ENCODE measurements at regions not wholly inside any gene's neighbourhood (a gene's known extent, or its start where the extent isn't known, plus 50 kb on each side); places are given as distances from the start of the nearest gene placed in this dataset.

DNA sequence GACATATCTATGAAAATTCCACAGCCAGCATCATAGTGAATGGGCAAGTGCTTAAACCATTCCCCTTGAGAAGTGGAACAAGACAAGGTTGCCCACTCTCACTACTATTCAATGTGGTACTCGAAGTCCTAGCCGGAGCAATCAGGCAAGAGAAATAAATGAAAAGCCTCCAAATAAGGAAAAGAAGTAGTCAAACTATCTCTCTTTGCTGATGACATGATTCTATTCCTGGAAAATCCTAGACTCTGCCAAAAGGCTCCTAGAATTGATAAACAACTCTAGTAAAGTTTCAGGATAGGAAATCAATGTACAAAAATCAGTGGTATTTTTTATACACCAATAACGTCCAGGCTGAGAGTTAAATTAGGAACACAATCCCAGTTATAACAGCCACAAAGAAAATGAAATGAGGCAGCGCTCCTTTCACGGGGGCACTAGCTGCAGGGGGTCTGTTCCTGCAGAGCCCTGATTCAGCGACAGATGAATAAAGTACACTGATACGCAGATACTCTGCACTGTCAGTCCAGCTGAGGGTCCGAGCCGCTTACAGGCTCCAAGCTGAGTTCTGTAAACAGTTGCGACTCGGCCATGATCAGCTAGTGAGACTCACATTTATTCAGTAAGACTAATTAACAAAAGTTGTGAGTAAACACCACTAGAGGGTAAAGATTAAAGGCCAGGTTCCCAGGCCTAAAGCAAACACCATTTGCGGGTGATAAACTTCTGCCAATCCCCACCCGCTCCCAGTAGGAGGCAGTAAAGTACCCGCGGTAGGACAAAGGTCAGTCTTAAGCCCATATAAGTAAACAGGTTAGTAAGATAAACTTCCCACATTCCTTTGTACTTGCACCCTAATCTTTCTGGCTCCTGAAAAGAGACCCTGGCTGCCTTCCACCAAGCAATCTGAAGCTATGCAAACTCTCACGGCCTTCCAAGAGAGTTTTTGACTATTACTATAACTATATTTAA lies 290.6 kb upstream of the GRID2 start:
- Histone ChIP-seq H3K36me3 (ENCODE audit: insufficient read depth, low read length) (no peaks in the 10 kb centered on the region), H3K27me3 (ENCODE audit: control insufficient read depth in 1 of 2, insufficient read depth in 2 of 2, low read length in 2 of 2) (no peaks in the 10 kb centered on the region), H3K4me3 (ENCODE audit: low read length) (no peak overlapping the region), H3K9me3 (ENCODE audit: control insufficient read depth in 1 of 2, insufficient read depth in 1 of 2, low read length in 2 of 2) (no peaks in the 10 kb centered on the region), H3K27ac (ENCODE audit: low read depth in 1 of 2, low read length in 2 of 2) (no peak overlapping the region), H3K4me1 (ENCODE audit: insufficient read depth, low read length) (no peaks in the 10 kb centered on the region)
- POLR2A ChIA-PET = no interaction called here
- Mint-ChIP-seq H3K27ac (no peak overlapping the region), H3K36me3 (ENCODE audit: low read depth) (no peaks in the 10 kb centered on the region), H3K4me3 (no peak overlapping the region), H3K27me3 (no peaks in the 10 kb centered on the region), H3K9me3 (peaks cover 13% of the 10 kb centered on the region), H3K4me1 (ENCODE audit: low read depth) (no peaks in the 10 kb centered on the region)
- no peak for ATAC-seq (ENCODE audit: poor library complexity)
- intact Hi-C loops (cut with DNase I, micrococcal nuclease) = no loop called here
- no peak for DNase-seq
- no peak for TF ChIP-seq CTCF (IDR thresholded peaks at IDR 0.05)
- CTCF ChIA-PET = no interaction called here

GRCh38 chr4:92014067-92014466 lies 289.7 kb upstream of the GRID2 start:
- Histone ChIP-seq H3K27me3 (ENCODE audit: control insufficient read depth in 1 of 2, insufficient read depth in 2 of 2, low read length in 2 of 2) (no peaks in the 10 kb centered on the region), H3K4me1 (ENCODE audit: insufficient read depth, low read length) (no peaks in the 10 kb centered on the region), H3K36me3 (ENCODE audit: insufficient read depth, low read length) (no peaks in the 10 kb centered on the region), H3K27ac (ENCODE audit: low read depth in 1 of 2, low read length in 2 of 2) (no peak overlapping the region), H3K9me3 (ENCODE audit: control insufficient read depth in 1 of 2, insufficient read depth in 1 of 2, low read length in 2 of 2) (no peaks in the 10 kb centered on the region), H3K4me3 (ENCODE audit: low read length) (no peak overlapping the region)
- ATAC-seq (ENCODE audit: poor library complexity) (no peak), DNase-seq (no peak)
- no peak for TF ChIP-seq CTCF (IDR thresholded peaks at IDR 0.05)
- H3K9me3 Mint-ChIP-seq = peaks cover 11% of the 10 kb centered on the region
- H3K36me3 Mint-ChIP-seq (ENCODE audit: low read depth) = no peaks in the 10 kb centered on the region
- H3K27me3 Mint-ChIP-seq = no peaks in the 10 kb centered on the region
- H3K27ac Mint-ChIP-seq = no peak overlapping the region
- CTCF ChIA-PET = no interaction called here
- no peaks in the 10 kb centered on the region for H3K4me1 Mint-ChIP-seq (ENCODE audit: low read depth)
- intact Hi-C loops (cut with DNase I, micrococcal nuclease) = no loop called here
- POLR2A ChIA-PET = no interaction called here
- H3K4me3 Mint-ChIP-seq = no peak overlapping the region

GRCh38 chr4:92021203-92021602 lies 282.6 kb upstream of the GRID2 start:
- no peaks in the 10 kb centered on the region for H3K4me1 Mint-ChIP-seq (ENCODE audit: low read depth)
- H3K27me3 Mint-ChIP-seq = no peaks in the 10 kb centered on the region
- H3K27ac Mint-ChIP-seq = no peak overlapping the region
- intact Hi-C loops (cut with DNase I, micrococcal nuclease) = no loop called here
- H3K36me3 ChIP-seq (ENCODE audit: insufficient read depth, low read length) = no peaks in the 10 kb centered on the region
- H3K9me3 Mint-ChIP-seq = peaks cover 7% of the 10 kb centered on the region
- H3K4me3 Mint-ChIP-seq = no peak overlapping the region
- no peak for TF ChIP-seq CTCF (IDR thresholded peaks at IDR 0.05)
- ChIA-PET CTCF (no interaction called here), POLR2A (no interaction called here)
- no peak overlapping the region for H3K27ac ChIP-seq (ENCODE audit: low read depth in 1 of 2, low read length in 2 of 2)
- ATAC-seq (ENCODE audit: poor library complexity) (no peak), DNase-seq (no peak)
- H3K4me3 ChIP-seq (ENCODE audit: low read length) = no peak overlapping the region
- H3K9me3 ChIP-seq (ENCODE audit: control insufficient read depth in 1 of 2, insufficient read depth in 1 of 2, low read length in 2 of 2) = no peaks in the 10 kb centered on the region
- H3K36me3 Mint-ChIP-seq (ENCODE audit: low read depth) = no peaks in the 10 kb centered on the region
- no peaks in the 10 kb centered on the region for H3K4me1 ChIP-seq (ENCODE audit: insufficient read depth, low read length)
- no peaks in the 10 kb centered on the region for H3K27me3 ChIP-seq (ENCODE audit: control insufficient read depth in 1 of 2, insufficient read depth in 2 of 2, low read length in 2 of 2)

All from CD4-positive, alpha-beta T cell (primary cell).